WERI-Rb-1 (cell line): ENCODE measurements at regions not wholly inside any gene's neighbourhood (a gene's known extent, or its start where the extent isn't known, plus 50 kb on each side); places are given as distances from the start of the nearest gene placed in this dataset.

Source experiments
- DNase-seq: peaks from one replicate; pipeline ENCODE4 v3.0.0-alpha.2; 2020
- H3K27ac ChIP-seq: fragments of 250-450 bp; sonication (Bioruptor Pico); 2 replicates; pipeline ENCODE4 v1.5.1; 2020; ENCODE audit warnings: mild to moderate bottlenecking, moderate library complexity
- H3K27me3 ChIP-seq: fragments of 250-450 bp; sonication (Bioruptor Pico); 2 replicates; pipeline ENCODE4 v1.5.1; 2021; ENCODE audit warnings: mild to moderate bottlenecking, low read depth, moderate library complexity; ENCODE audit not compliant: insufficient read depth, severe bottlenecking
- H3K36me3 ChIP-seq: fragments of 250-450 bp; sonication (Bioruptor Pico); 2 replicates; pipeline ENCODE4 v1.5.1; 2020; ENCODE audit warnings: mild to moderate bottlenecking, moderate library complexity
- H3K4me3 ChIP-seq: 2 replicates; pipeline ENCODE4 v1.5.1; 2011; ENCODE audit warnings: low read depth, mild to moderate bottlenecking, control low read depth, low read length
- H3K9me3 ChIP-seq: fragments of 250-450 bp; sonication (Bioruptor Pico); 2 replicates; pipeline ENCODE4 v1.5.1; 2021; ENCODE audit warnings: mild to moderate bottlenecking, moderate library complexity; ENCODE audit not compliant: severe bottlenecking
- TF ChIP-seq, protein P1 (sequence below): IDR thresholded peaks from 2 replicates; pipeline ENCODE4 v1.5.1; 2011; ENCODE audit warnings: low read depth, mild to moderate bottlenecking, control low read depth, inconsistent platforms, low read length

DNA sequence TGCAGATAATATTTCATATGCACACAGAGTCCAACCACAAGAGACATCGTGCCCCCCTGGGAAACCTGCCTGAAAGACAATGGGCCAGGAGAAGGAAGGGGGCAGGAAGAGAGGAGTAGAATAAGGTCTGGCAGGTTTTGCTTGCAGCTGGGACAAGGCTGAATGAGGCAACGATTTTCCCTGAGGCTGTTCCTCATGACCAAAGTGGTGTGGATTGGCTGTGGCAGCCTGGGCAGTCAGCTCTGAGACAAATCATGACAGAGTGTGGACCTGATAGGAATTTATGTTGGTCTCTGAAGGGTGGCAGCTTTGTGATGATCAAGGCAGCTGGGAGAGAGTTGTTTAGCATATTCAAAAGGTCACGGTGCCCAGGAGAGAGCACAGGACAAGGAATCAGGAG, 119.3 kb downstream of the NMUR2 start:
- Histone ChIP-seq H3K4me3 (no peak overlapping the region), H3K27ac (no peak overlapping the region), H3K36me3 (no peaks in the 10 kb centered on the region), H3K27me3 (no peaks in the 10 kb centered on the region), H3K9me3 (peaks cover 7% of the 10 kb centered on the region)
- TF ChIP-seq, protein P1, sequence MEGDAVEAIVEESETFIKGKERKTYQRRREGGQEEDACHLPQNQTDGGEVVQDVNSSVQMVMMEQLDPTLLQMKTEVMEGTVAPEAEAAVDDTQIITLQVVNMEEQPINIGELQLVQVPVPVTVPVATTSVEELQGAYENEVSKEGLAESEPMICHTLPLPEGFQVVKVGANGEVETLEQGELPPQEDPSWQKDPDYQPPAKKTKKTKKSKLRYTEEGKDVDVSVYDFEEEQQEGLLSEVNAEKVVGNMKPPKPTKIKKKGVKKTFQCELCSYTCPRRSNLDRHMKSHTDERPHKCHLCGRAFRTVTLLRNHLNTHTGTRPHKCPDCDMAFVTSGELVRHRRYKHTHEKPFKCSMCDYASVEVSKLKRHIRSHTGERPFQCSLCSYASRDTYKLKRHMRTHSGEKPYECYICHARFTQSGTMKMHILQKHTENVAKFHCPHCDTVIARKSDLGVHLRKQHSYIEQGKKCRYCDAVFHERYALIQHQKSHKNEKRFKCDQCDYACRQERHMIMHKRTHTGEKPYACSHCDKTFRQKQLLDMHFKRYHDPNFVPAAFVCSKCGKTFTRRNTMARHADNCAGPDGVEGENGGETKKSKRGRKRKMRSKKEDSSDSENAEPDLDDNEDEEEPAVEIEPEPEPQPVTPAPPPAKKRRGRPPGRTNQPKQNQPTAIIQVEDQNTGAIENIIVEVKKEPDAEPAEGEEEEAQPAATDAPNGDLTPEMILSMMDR: no peak
- no peak for DNase-seq

DNA sequence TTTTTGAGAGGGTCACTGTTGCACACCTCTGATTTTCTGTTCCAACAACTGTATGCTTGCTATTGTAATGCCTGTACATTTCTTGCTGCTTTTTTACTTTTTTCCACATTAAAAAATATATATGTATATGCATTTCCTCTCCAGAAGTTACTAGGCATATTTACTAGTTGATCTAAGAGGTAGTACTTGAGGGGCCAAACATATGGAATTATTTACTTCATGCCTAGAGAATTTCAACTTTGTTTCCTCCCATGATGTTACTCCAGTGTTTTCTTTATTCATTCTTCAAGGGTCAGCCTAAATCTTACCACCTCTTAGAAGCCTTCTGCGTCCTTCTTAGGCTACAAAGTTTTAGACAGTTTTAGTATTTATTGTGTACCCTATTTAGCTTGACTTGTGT, 122.7 kb downstream of the NMUR2 start:
- Histone ChIP-seq H3K27ac (no peak overlapping the region), H3K27me3 (no peaks in the 10 kb centered on the region), H3K9me3 (peaks cover 7% of the 10 kb centered on the region), H3K4me3 (no peak overlapping the region), H3K36me3 (no peaks in the 10 kb centered on the region)
- no peak for DNase-seq
- TF ChIP-seq, protein P1: no peak

DNA sequence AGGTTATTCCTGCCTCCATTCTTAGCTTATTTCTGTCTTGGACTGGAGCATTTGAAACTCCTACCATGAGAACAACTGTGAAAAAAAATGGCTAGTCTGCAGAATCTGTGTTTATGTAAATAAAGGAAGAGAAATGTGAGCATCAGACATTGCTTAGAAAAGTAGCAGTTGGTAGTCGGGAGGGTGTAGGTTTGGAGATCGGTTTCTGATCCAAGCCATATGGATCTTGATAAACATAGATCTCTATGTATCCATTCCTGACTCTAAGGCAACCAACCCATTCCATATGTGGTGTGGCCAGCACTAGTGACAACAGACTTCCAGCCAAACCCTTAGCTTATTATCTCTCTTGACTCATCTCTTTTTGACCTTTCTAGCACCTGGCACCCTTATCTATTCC, 127.1 kb downstream of the NMUR2 start:
- Histone ChIP-seq H3K27ac (no peak overlapping the region), H3K9me3 (peaks cover 4% of the 10 kb centered on the region), H3K27me3 (no peaks in the 10 kb centered on the region), H3K36me3 (no peaks in the 10 kb centered on the region), H3K4me3 (no peak overlapping the region)
- TF ChIP-seq, protein P1: no peak
- DNase-seq: no peak

DNA sequence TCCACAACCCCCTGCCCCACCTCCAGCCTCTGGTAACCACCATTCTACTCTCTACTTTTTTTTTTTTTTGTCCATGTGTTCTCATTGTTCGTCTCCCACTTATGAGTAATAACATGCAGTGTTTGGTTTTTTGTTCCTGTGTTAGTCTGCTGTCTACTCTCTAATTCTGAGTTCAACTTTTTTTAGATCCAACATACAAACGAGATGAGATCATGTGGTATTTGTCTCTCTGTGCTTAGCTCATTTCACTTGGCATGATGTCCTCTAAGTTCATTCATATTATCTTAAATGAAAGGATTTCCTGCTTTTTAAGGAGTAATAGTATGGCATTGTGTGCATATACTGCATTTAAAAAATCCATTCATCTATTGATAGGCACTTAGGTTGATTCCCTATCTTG, 130.9 kb downstream of the NMUR2 start:
- Histone ChIP-seq H3K9me3 (no peaks in the 10 kb centered on the region), H3K27me3 (no peaks in the 10 kb centered on the region), H3K4me3 (no peak overlapping the region), H3K27ac (no peak overlapping the region), H3K36me3 (no peaks in the 10 kb centered on the region)
- no peak for DNase-seq
- TF ChIP-seq, protein P1: no peak

DNA sequence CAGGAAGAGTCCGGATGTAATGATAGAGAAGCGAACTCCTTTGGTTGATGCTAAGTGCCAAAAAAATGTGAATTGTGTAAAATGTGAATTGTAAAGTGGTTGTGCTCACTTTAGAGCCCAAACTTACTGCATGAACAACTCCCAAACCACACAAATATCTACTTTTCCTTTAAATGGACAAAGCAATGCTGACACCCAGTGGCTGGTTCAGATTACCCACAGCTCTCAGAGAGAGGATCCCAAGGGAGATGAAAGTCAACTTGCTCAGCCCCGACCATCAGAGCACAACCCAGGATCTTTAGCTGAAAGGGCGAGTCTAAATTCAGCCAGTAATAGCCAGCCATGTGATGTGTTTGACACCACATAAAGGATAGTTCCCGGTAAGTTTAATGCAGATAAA, 133.7 kb downstream of the NMUR2 start:
- TF ChIP-seq, protein P1: peak; percentile 49
- H3K27me3 ChIP-seq: no peaks in the 10 kb centered on the region
- H3K36me3 ChIP-seq: no peaks in the 10 kb centered on the region
- H3K9me3 ChIP-seq: no peaks in the 10 kb centered on the region
- H3K4me3 ChIP-seq: no peak overlapping the region
- H3K27ac ChIP-seq: no peak overlapping the region
- peak; percentile 44 for DNase-seq

DNA sequence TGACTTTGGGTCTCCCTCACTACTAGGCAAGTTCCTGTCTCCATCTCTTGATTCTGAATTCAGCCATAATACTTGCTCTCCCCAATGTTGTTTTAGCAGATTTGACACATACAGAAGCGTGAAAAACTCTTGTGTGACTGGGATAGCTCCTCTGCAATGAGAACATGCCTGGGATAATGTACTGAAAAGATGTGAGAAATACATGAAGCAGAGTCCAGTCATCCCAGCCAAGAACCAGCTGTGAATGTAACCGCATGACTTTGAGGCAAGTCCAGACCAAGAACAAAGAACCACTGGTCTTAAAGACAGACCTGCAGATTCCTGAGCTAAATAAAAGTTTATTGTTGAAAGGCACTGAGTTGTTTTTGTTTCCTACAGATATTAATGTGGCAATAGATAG, 135.0 kb downstream of the NMUR2 start:
- no peaks in the 10 kb centered on the region for H3K27me3 ChIP-seq
- TF ChIP-seq, protein P1: no peak
- H3K27ac ChIP-seq: no peak overlapping the region
- no peaks in the 10 kb centered on the region for H3K9me3 ChIP-seq
- H3K36me3 ChIP-seq: no peaks in the 10 kb centered on the region
- DNase-seq: no peak
- H3K4me3 ChIP-seq: no peak overlapping the region
